NCI-H2196 (cell line): ENCODE measurements at regions not wholly inside any gene's neighbourhood (a gene's known extent, or its start where the extent isn't known, plus 50 kb on each side); places are given as distances from the start of the nearest gene placed in this dataset.

Source experiments
- DNase-seq: peaks from one replicate; lab custom pipeline; 2025; ENCODE audit not compliant: unreplicated experiment; lab: John Stamatoyannopoulos, UW

GRCh38 chr4:134393592-134393991, 192.0 kb upstream of the PABPC4L start:
- no peak for DNase-seq

GRCh38 chr4:134390319-134390718, 188.7 kb upstream of the PABPC4L start:
- no peak for DNase-seq

- no peak for DNase-seq
Measured at GRCh38 chr4:134388351-134388750, 186.8 kb upstream of the PABPC4L start.

GRCh38 chr4:134382478-134383227, 181.1 kb upstream of the PABPC4L start:
- no peak for DNase-seq

- DNase-seq = no peak
Measured at GRCh38 chr4:134375775-134376174, 174.2 kb upstream of the PABPC4L start.

- no peak for DNase-seq
Measured at GRCh38 chr4:134365852-134366251, 164.3 kb upstream of the PABPC4L start.

GRCh38 chr4:134364928-134365327, 163.3 kb upstream of the PABPC4L start:
- DNase-seq = no peak

- DNase-seq = no peak
Measured at GRCh38 chr4:134345244-134345643, 143.7 kb upstream of the PABPC4L start.

GRCh38 chr4:134343656-134344055, 142.1 kb upstream of the PABPC4L start:
- no peak for DNase-seq

- DNase-seq = no peak
Measured at GRCh38 chr4:134343081-134343480, 141.5 kb upstream of the PABPC4L start.

GRCh38 chr4:134337574-134337973, 136.0 kb upstream of the PABPC4L start:
- DNase-seq = no peak

- no peak for DNase-seq
Measured at GRCh38 chr4:134328741-134329140, 127.2 kb upstream of the PABPC4L start.

- no peak for DNase-seq
Measured at GRCh38 chr4:134327274-134328122, 125.9 kb upstream of the PABPC4L start.

GRCh38 chr4:134326866-134327265, 125.3 kb upstream of the PABPC4L start:
- DNase-seq = no peak

GRCh38 chr4:134324179-134324578, 122.6 kb upstream of the PABPC4L start:
- no peak for DNase-seq

GRCh38 chr4:134320048-134320447, 118.5 kb upstream of the PABPC4L start:
- DNase-seq = no peak

- DNase-seq = no peak
Measured at GRCh38 chr4:134313591-134313990, 112.0 kb upstream of the PABPC4L start.

- DNase-seq = no peak
Measured at GRCh38 chr4:134309715-134310114, 108.1 kb upstream of the PABPC4L start.

GRCh38 chr4:134308910-134309309, 107.3 kb upstream of the PABPC4L start:
- no peak for DNase-seq

GRCh38 chr4:134298313-134298712, 96.7 kb upstream of the PABPC4L start:
- no peak for DNase-seq

- DNase-seq = no peak
Measured at GRCh38 chr4:134297765-134298164, 96.2 kb upstream of the PABPC4L start.

- DNase-seq = no peak
Measured at GRCh38 chr4:134282680-134283079, 81.1 kb upstream of the PABPC4L start.
